H9 (cell line): ENCODE measurements at regions not wholly inside any gene's neighbourhood (a gene's known extent, or its start where the extent isn't known, plus 50 kb on each side); places are given as distances from the start of the nearest gene placed in this dataset.

Experiments
- DNase-seq: peaks from one replicate; pipeline ENCODE4 v3.0.0-alpha.2; 2017
- H2AFZ ChIP-seq: one replicate; pipeline ENCODE4 v1.6.1; 2013; ENCODE audit warnings: mild to moderate bottlenecking, low read length, control low read depth, moderate library complexity
- H2AK5ac ChIP-seq: 2 replicates; pipeline ENCODE4 v1.6.1; 2013; ENCODE audit warnings: low read length, control low read depth, mixed read lengths; ENCODE audit not compliant: insufficient read length
- H2BK120ac ChIP-seq: one replicate; pipeline ENCODE4 v1.6.1; 2013; ENCODE audit warnings: low read depth, mild to moderate bottlenecking, low read length, control low read depth, inconsistent platforms; ENCODE audit not compliant: poor library complexity, severe bottlenecking
- H2BK12ac ChIP-seq: 2 replicates; pipeline ENCODE4 v1.6.1; 2013; ENCODE audit warnings: low read length, control low read depth, mixed read lengths, low read depth; ENCODE audit not compliant: insufficient read length
- H2BK15ac ChIP-seq: 2 replicates; pipeline ENCODE4 v1.6.1; 2013; ENCODE audit warnings: low read depth, low read length, control low read depth
- H2BK20ac ChIP-seq: one replicate; pipeline ENCODE4 v1.6.1; 2013; ENCODE audit warnings: low read depth, mild to moderate bottlenecking, low read length, control low read depth, inconsistent platforms; ENCODE audit not compliant: poor library complexity, severe bottlenecking
- H2BK5ac ChIP-seq: 2 replicates; pipeline ENCODE4 v1.6.1; 2013; ENCODE audit warnings: low read length, control low read depth, mixed read lengths; ENCODE audit not compliant: insufficient read length
- H3K14ac ChIP-seq: 2 replicates; pipeline ENCODE4 v1.6.1; 2013; ENCODE audit warnings: low read length, control low read depth; ENCODE audit not compliant: insufficient read depth
- H3K18ac ChIP-seq: 2 replicates; pipeline ENCODE4 v1.6.1; 2013; ENCODE audit warnings: low read depth, mild to moderate bottlenecking, mixed read lengths, low read length, control low read depth; ENCODE audit not compliant: insufficient read length
- H3K23ac ChIP-seq: 2 replicates; pipeline ENCODE4 v1.6.1; 2013; ENCODE audit warnings: low read length, control low read depth, mixed read lengths, low read depth; ENCODE audit not compliant: insufficient read length
- H3K23me2 ChIP-seq: 2 replicates; pipeline ENCODE4 v1.6.1; 2013; ENCODE audit warnings: low read depth, mild to moderate bottlenecking, mixed read lengths, low read length, control low read depth; ENCODE audit not compliant: insufficient read length, poor library complexity, severe bottlenecking
- H3K27ac ChIP-seq: 2 replicates; pipeline ENCODE4 v1.5.1; 2013; ENCODE audit warnings: low read length, control low read depth, mixed read lengths, low read depth; ENCODE audit not compliant: insufficient read length
- H3K27me3 ChIP-seq: 2 replicates; pipeline ENCODE4 v1.6.1; 2013; ENCODE audit warnings: low read length, control low read depth, inconsistent platforms; ENCODE audit not compliant: insufficient read depth
- H3K4ac ChIP-seq: 2 replicates; pipeline ENCODE4 v1.6.1; 2013; ENCODE audit warnings: low read depth, mild to moderate bottlenecking, control low read depth, inconsistent platforms, low read length, moderate library complexity
- H3K4me1 ChIP-seq: 2 replicates; pipeline ENCODE4 v1.6.1; 2013; ENCODE audit warnings: low read length, control low read depth, inconsistent platforms; ENCODE audit not compliant: insufficient read depth
- H3K4me2 ChIP-seq: 2 replicates; pipeline ENCODE4 v1.6.1; 2013; ENCODE audit warnings: low read length, control low read depth, mixed read lengths; ENCODE audit not compliant: insufficient read length, insufficient read depth
- H3K56ac ChIP-seq: 2 replicates; pipeline ENCODE4 v1.6.1; 2013; ENCODE audit warnings: low read depth, mild to moderate bottlenecking, mixed read lengths, low read length, control low read depth; ENCODE audit not compliant: insufficient read length
- H3K79me1 ChIP-seq: 2 replicates; pipeline ENCODE4 v1.6.1; 2013; ENCODE audit warnings: low read depth, mild to moderate bottlenecking, moderate library complexity, low read length, control low read depth, inconsistent platforms; ENCODE audit not compliant: insufficient read depth, poor library complexity, severe bottlenecking
- H3K79me2 ChIP-seq: 2 replicates; pipeline ENCODE4 v1.6.1; 2013; ENCODE audit warnings: low read length, control low read depth, inconsistent platforms; ENCODE audit not compliant: insufficient read depth
- H3K9ac ChIP-seq: 2 replicates; pipeline ENCODE4 v1.6.1; 2013; ENCODE audit warnings: low read length, control low read depth, mixed read lengths; ENCODE audit not compliant: insufficient read length; ENCODE audit errors: extremely low read depth
- H3K9me3 ChIP-seq: one replicate; pipeline ENCODE4 v1.6.1; 2013; ENCODE audit warnings: low read depth, low read length, inconsistent platforms; ENCODE audit not compliant: control insufficient read depth
- H3T11ph ChIP-seq: one replicate; pipeline ENCODE4 v1.6.1; 2013; ENCODE audit warnings: mild to moderate bottlenecking, low read length, control low read depth, inconsistent platforms
- H4K20me1 ChIP-seq: one replicate; pipeline ENCODE4 v1.6.1; 2013; ENCODE audit not compliant: control insufficient read depth, insufficient read length, insufficient read depth
- H4K5ac ChIP-seq: 2 replicates; pipeline ENCODE4 v1.6.1; 2013; ENCODE audit warnings: low read depth, mild to moderate bottlenecking, mixed read lengths, low read length, control low read depth; ENCODE audit not compliant: insufficient read length
- H4K8ac ChIP-seq: replicated peaks from 2 replicates; pipeline ENCODE4 v1.6.1; 2013; ENCODE audit warnings: low read length, control low read depth, mixed read lengths, low read depth; ENCODE audit not compliant: insufficient read length
- H4K91ac ChIP-seq: 2 replicates; pipeline ENCODE4 v1.6.1; 2013; ENCODE audit warnings: low read depth, mild to moderate bottlenecking, moderate library complexity, mixed read lengths, low read length, control low read depth; ENCODE audit not compliant: insufficient read length
- H3K27ac Mint-ChIP-seq, 3 experiments: 2 replicates in 2 of 3; 3 replicates in 1 of 3; pipeline ENCODE4 v1.8.0; 2020 to 2021; ENCODE audit warnings: mixed read lengths in 3 of 3, mild to moderate bottlenecking in 1 of 3, moderate library complexity in 1 of 3
- H3K27me3 Mint-ChIP-seq: 2 replicates; pipeline ENCODE4 v1.8.0; 2021; ENCODE audit warnings: low read depth, mild to moderate bottlenecking, moderate library complexity, mixed read lengths
- H3K36me3 Mint-ChIP-seq, 3 experiments: 2 replicates in 2 of 3; 3 replicates in 1 of 3; pipeline ENCODE4 v1.8.0; 2020 to 2021; ENCODE audit warnings: low read depth in 3 of 3, mixed read lengths in 3 of 3; ENCODE audit not compliant: insufficient read depth in 1 of 3
- H3K4me1 Mint-ChIP-seq, 2 experiments: 2 replicates each; pipeline ENCODE4 v1.8.0; 2020; ENCODE audit warnings: mixed read lengths in 2 of 2
- H3K4me3 Mint-ChIP-seq, 2 experiments: 2 replicates in 1 of 2; 3 replicates in 1 of 2; pipeline ENCODE4 v1.8.0; 2020 to 2021; ENCODE audit warnings: mild to moderate bottlenecking in 2 of 2, mixed read lengths in 2 of 2, moderate library complexity in 1 of 2
- H3K9me3 Mint-ChIP-seq, 2 experiments: 2 replicates in 1 of 2; 3 replicates in 1 of 2; pipeline ENCODE4 v1.8.0; 2020; ENCODE audit warnings: mild to moderate bottlenecking in 2 of 2, mixed read lengths in 2 of 2, moderate library complexity in 1 of 2
- WGBS: extraction: QIAGEN DNeasy Blood & Tissue Kit; methylation state at CpG from one replicate; pipeline ENCODE4 v1.1.7; 2013; ENCODE audit warnings: missing lambda C conversion rate, low lambda C conversion rate, mixed read lengths; ENCODE audit not compliant: insufficient read length; ENCODE audit errors: extremely low coverage; 5-methylcytosine and 5-hydroxymethylcytosine counted together
- TF ChIP-seq, protein P1 (sequence below): fragments of 200-600 bp; sonication (generic); conservative IDR thresholded peaks from 3 replicates; pipeline ENCODE4 v1.8.0; 2021; ENCODE audit warnings: antibody characterized with exemption, mild to moderate bottlenecking

DNA sequence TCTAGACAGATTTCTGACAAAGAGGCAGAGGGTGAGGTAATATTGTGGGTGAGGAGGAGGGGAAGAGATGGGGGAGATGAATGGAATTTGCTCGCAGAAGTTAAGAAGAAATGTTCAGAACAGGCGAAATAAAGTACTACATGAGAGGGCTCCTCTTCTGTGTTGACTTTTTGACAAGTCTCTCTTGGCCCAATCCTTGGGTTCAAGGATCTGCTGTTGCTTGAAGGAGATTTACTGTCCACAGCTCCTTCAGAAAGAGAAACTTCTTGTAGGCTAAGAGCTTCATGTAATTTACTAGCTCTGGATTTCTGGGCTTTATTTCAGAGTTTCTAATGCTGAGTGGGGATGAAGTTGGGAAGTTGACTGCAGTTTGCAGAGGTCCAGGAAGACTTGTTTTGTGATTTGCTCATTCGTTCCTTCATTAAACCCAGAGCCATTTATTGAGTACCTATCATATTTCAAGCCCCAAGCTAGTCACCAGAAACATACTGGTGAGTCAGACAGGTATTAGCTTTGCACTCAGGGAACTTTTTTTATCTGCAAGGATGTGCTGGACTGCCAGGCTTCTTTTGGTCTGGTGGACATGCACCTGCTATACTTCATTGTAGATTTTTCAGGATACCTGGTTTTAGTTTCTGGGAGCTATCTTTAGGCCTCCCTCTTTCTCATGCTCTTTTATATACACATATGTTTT lies 402.9 kb upstream of the CLINT1 start:
- no peak overlapping the region for H3K56ac ChIP-seq
- 100% methylated on average over 1 of the region's 3 CpGs for WGBS
- TF ChIP-seq, protein P1, sequence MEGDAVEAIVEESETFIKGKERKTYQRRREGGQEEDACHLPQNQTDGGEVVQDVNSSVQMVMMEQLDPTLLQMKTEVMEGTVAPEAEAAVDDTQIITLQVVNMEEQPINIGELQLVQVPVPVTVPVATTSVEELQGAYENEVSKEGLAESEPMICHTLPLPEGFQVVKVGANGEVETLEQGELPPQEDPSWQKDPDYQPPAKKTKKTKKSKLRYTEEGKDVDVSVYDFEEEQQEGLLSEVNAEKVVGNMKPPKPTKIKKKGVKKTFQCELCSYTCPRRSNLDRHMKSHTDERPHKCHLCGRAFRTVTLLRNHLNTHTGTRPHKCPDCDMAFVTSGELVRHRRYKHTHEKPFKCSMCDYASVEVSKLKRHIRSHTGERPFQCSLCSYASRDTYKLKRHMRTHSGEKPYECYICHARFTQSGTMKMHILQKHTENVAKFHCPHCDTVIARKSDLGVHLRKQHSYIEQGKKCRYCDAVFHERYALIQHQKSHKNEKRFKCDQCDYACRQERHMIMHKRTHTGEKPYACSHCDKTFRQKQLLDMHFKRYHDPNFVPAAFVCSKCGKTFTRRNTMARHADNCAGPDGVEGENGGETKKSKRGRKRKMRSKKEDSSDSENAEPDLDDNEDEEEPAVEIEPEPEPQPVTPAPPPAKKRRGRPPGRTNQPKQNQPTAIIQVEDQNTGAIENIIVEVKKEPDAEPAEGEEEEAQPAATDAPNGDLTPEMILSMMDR = no peak

More for the DNA sequence above, 402.9 kb upstream of the CLINT1 start:
- no peak overlapping the region for H3K23ac ChIP-seq
- H2BK15ac ChIP-seq = no peak overlapping the region
- H3K4me3 Mint-ChIP-seq = no peak overlapping the region
- H2BK20ac ChIP-seq = no peak overlapping the region
- no peak overlapping the region for H2BK120ac ChIP-seq
- no peaks in the 10 kb centered on the region for H4K20me1 ChIP-seq
- no peak overlapping the region for H3K4ac ChIP-seq
- no peaks in the 10 kb centered on the region for H3K23me2 ChIP-seq
- H3K36me3 Mint-ChIP-seq = peaks cover 0 to 2% (median 0%) of the 10 kb centered on the region in 3 experiments; a peak in 2 of 7 replicates
- no peak overlapping the region for H2AFZ ChIP-seq
- no peaks in the 10 kb centered on the region for H3K27me3 Mint-ChIP-seq
- DNase-seq = no peak
- no peak overlapping the region for H4K5ac ChIP-seq
- no peak overlapping the region for H2AK5ac ChIP-seq
- H4K8ac ChIP-seq = no peak overlapping the region
- H3K9me3 Mint-ChIP-seq = peaks cover 0 to 1% of the 10 kb centered on the region in 2 experiments; a peak in 2 of 5 replicates
- no peak overlapping the region for H3K14ac ChIP-seq
- H3T11ph ChIP-seq = no peak overlapping the region
- no peaks in the 10 kb centered on the region for H3K79me1 ChIP-seq
- H3K4me1 ChIP-seq = no peaks in the 10 kb centered on the region
- H3K79me2 ChIP-seq = no peaks in the 10 kb centered on the region
- H3K18ac ChIP-seq = no peak overlapping the region
- H3K27ac Mint-ChIP-seq = no peak overlapping the region
- no peak overlapping the region for H2BK12ac ChIP-seq
- H3K27ac ChIP-seq = no peak overlapping the region
- H3K27me3 ChIP-seq = no peaks in the 10 kb centered on the region
- H3K9me3 ChIP-seq = no peaks in the 10 kb centered on the region
- H3K9ac ChIP-seq = no peak overlapping the region
- H3K4me1 Mint-ChIP-seq = no peaks in the 10 kb centered on the region
- H2BK5ac ChIP-seq = no peak overlapping the region
- no peak overlapping the region for H4K91ac ChIP-seq
- no peak overlapping the region for H3K4me2 ChIP-seq
